ENCODE measurements at regions not wholly inside any gene's neighbourhood (a gene's known extent, or its start where the extent isn't known, plus 50 kb on each side); places are given as distances from the start of the nearest gene placed in this dataset.
A peak's percentile ranks its signal among the peaks of the same experiment; 100 is the strongest.

GRCh38 chr16:86342161-86342834 is 168.0 kb upstream of the FOXF1 start:
- H3K36me3 ChIP-seq (ENCODE audit: control insufficient read depth in 1 of 2, insufficient read depth in 2 of 2, low read length in 2 of 2): no peaks in the 10 kb centered on the region
- no peaks in the 10 kb centered on the region for H4K20me1 ChIP-seq (ENCODE audit: insufficient read depth)
- H2AFZ ChIP-seq (ENCODE audit: low read depth, low read length, poor library complexity, severe bottlenecking): peak overlapping the region; percentile 17
- H3K4me2 ChIP-seq (ENCODE audit: low read length): no peak overlapping the region
- ChIA-PET POLR2A (no interaction called here), RAD21 (ENCODE audit: low non-redundant PET in 1 of 2, low total read pairs in 2 of 2, uncharacterized antibody in 2 of 2, unreplicated experiment in 2 of 2) (interaction anchor here in 1 of 2 experiments (1.4 kb wide), 1 partner anchor 13 kb away, joined by 3 read pairs; no protein-coding TSS in a partner anchor), CTCF (interaction anchor here (1.4 to 3.9 kb wide), 4 partner anchors 10 to 176 kb away, joined by 4 to 49 read pairs (median 8); no protein-coding TSS in a partner anchor)
- no peak overlapping the region for H3K9ac ChIP-seq (ENCODE audit: low read length)
- no peak overlapping the region for H3K27ac ChIP-seq (ENCODE audit: low read depth, low read length)
- intact Hi-C loops (cut with micrococcal nuclease): loop anchor here (5.0 kb wide), 1 partner anchor 270 kb away; no protein-coding TSS in a partner anchor
- H3K27me3 ChIP-seq (ENCODE audit: insufficient read depth, low read length): no peaks in the 10 kb centered on the region
- ATAC-seq (no peak), DNase-seq (ENCODE audit: low read depth, low spot score) (no peak)
- no peaks in the 10 kb centered on the region for H3K9me3 ChIP-seq (ENCODE audit: control insufficient read depth in 1 of 2, insufficient read depth in 1 of 2, low read depth in 1 of 2, low read length in 2 of 2)
- H3K79me2 ChIP-seq (ENCODE audit: insufficient read depth, low read length): no peaks in the 10 kb centered on the region
- peaks cover 13 to 28% of the 10 kb centered on the region in 2 experiments for H3K4me1 ChIP-seq (ENCODE audit: control insufficient read depth in 1 of 2, insufficient read depth in 2 of 2, low read length in 2 of 2)
- no peaks in the 10 kb centered on the region for H3K9me2 ChIP-seq (ENCODE audit: insufficient read depth)
- TF ChIP-seq ZNF274 (IDR thresholded peaks at IDR 0.05; ENCODE audit: low read depth, low read length): no peak
- no peak for TF ChIP-seq RAD21 (IDR thresholded peaks at IDR 0.05; ENCODE audit: low read depth)
- TF ChIP-seq YY1 (IDR thresholded peaks at IDR 0.05; ENCODE audit: extremely low read depth, insufficient replicate concordance, low read depth, low read length): no peak
- no peak for TF ChIP-seq POLR2A (IDR thresholded peaks at IDR 0.05; ENCODE audit: borderline replicate concordance, extremely low read depth, insufficient read depth, insufficient read length)
- TF ChIP-seq SRF (IDR thresholded peaks at IDR 0.05; ENCODE audit: low read depth): no peak
- TF ChIP-seq SP1 (IDR thresholded peaks at IDR 0.05; ENCODE audit: low read depth): no peak
- TF ChIP-seq TCF7L2 (IDR thresholded peaks at IDR 0.05; ENCODE audit: borderline replicate concordance, extremely low read depth, insufficient read depth, insufficient read length): no peak
- TF ChIP-seq EZH2 (IDR thresholded peaks at IDR 0.05): no peak
- no TSS peak for BruUV-seq (replicated peaks)
- no peak overlapping the region for H3K4me3 ChIP-seq (replicated peaks in 1 of 2; ENCODE audit: low read depth in 1 of 2, low read length in 2 of 2)
